H9 (cell line): ENCODE measurements at regions not wholly inside any gene's neighbourhood (a gene's known extent, or its start where the extent isn't known, plus 50 kb on each side); places are given as distances from the start of the nearest gene placed in this dataset.

Experiments used
- DNase-seq: peaks from one replicate; pipeline ENCODE4 v3.0.0-alpha.2; 2017
- H2AFZ ChIP-seq: one replicate; pipeline ENCODE4 v1.6.1; 2013; ENCODE audit warnings: mild to moderate bottlenecking, low read length, control low read depth, moderate library complexity
- H2AK5ac ChIP-seq: 2 replicates; pipeline ENCODE4 v1.6.1; 2013; ENCODE audit warnings: low read length, control low read depth, mixed read lengths; ENCODE audit not compliant: insufficient read length
- H2BK120ac ChIP-seq: one replicate; pipeline ENCODE4 v1.6.1; 2013; ENCODE audit warnings: low read depth, mild to moderate bottlenecking, low read length, control low read depth, inconsistent platforms; ENCODE audit not compliant: poor library complexity, severe bottlenecking
- H2BK12ac ChIP-seq: 2 replicates; pipeline ENCODE4 v1.6.1; 2013; ENCODE audit warnings: low read length, control low read depth, mixed read lengths, low read depth; ENCODE audit not compliant: insufficient read length
- H2BK15ac ChIP-seq: 2 replicates; pipeline ENCODE4 v1.6.1; 2013; ENCODE audit warnings: low read depth, low read length, control low read depth
- H2BK20ac ChIP-seq: one replicate; pipeline ENCODE4 v1.6.1; 2013; ENCODE audit warnings: low read depth, mild to moderate bottlenecking, low read length, control low read depth, inconsistent platforms; ENCODE audit not compliant: poor library complexity, severe bottlenecking
- H2BK5ac ChIP-seq: 2 replicates; pipeline ENCODE4 v1.6.1; 2013; ENCODE audit warnings: low read length, control low read depth, mixed read lengths; ENCODE audit not compliant: insufficient read length
- H3K14ac ChIP-seq: 2 replicates; pipeline ENCODE4 v1.6.1; 2013; ENCODE audit warnings: low read length, control low read depth; ENCODE audit not compliant: insufficient read depth
- H3K18ac ChIP-seq: 2 replicates; pipeline ENCODE4 v1.6.1; 2013; ENCODE audit warnings: low read depth, mild to moderate bottlenecking, mixed read lengths, low read length, control low read depth; ENCODE audit not compliant: insufficient read length
- H3K23ac ChIP-seq: 2 replicates; pipeline ENCODE4 v1.6.1; 2013; ENCODE audit warnings: low read length, control low read depth, mixed read lengths, low read depth; ENCODE audit not compliant: insufficient read length
- H3K23me2 ChIP-seq: 2 replicates; pipeline ENCODE4 v1.6.1; 2013; ENCODE audit warnings: low read depth, mild to moderate bottlenecking, mixed read lengths, low read length, control low read depth; ENCODE audit not compliant: insufficient read length, poor library complexity, severe bottlenecking
- H3K27ac ChIP-seq: 2 replicates; pipeline ENCODE4 v1.5.1; 2013; ENCODE audit warnings: low read length, control low read depth, mixed read lengths, low read depth; ENCODE audit not compliant: insufficient read length
- H3K27me3 ChIP-seq: 2 replicates; pipeline ENCODE4 v1.6.1; 2013; ENCODE audit warnings: low read length, control low read depth, inconsistent platforms; ENCODE audit not compliant: insufficient read depth
- H3K4ac ChIP-seq: 2 replicates; pipeline ENCODE4 v1.6.1; 2013; ENCODE audit warnings: low read depth, mild to moderate bottlenecking, control low read depth, inconsistent platforms, low read length, moderate library complexity
- H3K4me1 ChIP-seq: 2 replicates; pipeline ENCODE4 v1.6.1; 2013; ENCODE audit warnings: low read length, control low read depth, inconsistent platforms; ENCODE audit not compliant: insufficient read depth
- H3K4me2 ChIP-seq: 2 replicates; pipeline ENCODE4 v1.6.1; 2013; ENCODE audit warnings: low read length, control low read depth, mixed read lengths; ENCODE audit not compliant: insufficient read length, insufficient read depth
- H3K56ac ChIP-seq: 2 replicates; pipeline ENCODE4 v1.6.1; 2013; ENCODE audit warnings: low read depth, mild to moderate bottlenecking, mixed read lengths, low read length, control low read depth; ENCODE audit not compliant: insufficient read length
- H3K79me1 ChIP-seq: 2 replicates; pipeline ENCODE4 v1.6.1; 2013; ENCODE audit warnings: low read depth, mild to moderate bottlenecking, moderate library complexity, low read length, control low read depth, inconsistent platforms; ENCODE audit not compliant: insufficient read depth, poor library complexity, severe bottlenecking
- H3K79me2 ChIP-seq: 2 replicates; pipeline ENCODE4 v1.6.1; 2013; ENCODE audit warnings: low read length, control low read depth, inconsistent platforms; ENCODE audit not compliant: insufficient read depth
- H3K9ac ChIP-seq: 2 replicates; pipeline ENCODE4 v1.6.1; 2013; ENCODE audit warnings: low read length, control low read depth, mixed read lengths; ENCODE audit not compliant: insufficient read length; ENCODE audit errors: extremely low read depth
- H3K9me3 ChIP-seq: one replicate; pipeline ENCODE4 v1.6.1; 2013; ENCODE audit warnings: low read depth, low read length, inconsistent platforms; ENCODE audit not compliant: control insufficient read depth
- H3T11ph ChIP-seq: one replicate; pipeline ENCODE4 v1.6.1; 2013; ENCODE audit warnings: mild to moderate bottlenecking, low read length, control low read depth, inconsistent platforms
- H4K20me1 ChIP-seq: one replicate; pipeline ENCODE4 v1.6.1; 2013; ENCODE audit not compliant: control insufficient read depth, insufficient read length, insufficient read depth
- H4K5ac ChIP-seq: 2 replicates; pipeline ENCODE4 v1.6.1; 2013; ENCODE audit warnings: low read depth, mild to moderate bottlenecking, mixed read lengths, low read length, control low read depth; ENCODE audit not compliant: insufficient read length
- H4K8ac ChIP-seq: replicated peaks from 2 replicates; pipeline ENCODE4 v1.6.1; 2013; ENCODE audit warnings: low read length, control low read depth, mixed read lengths, low read depth; ENCODE audit not compliant: insufficient read length
- H4K91ac ChIP-seq: 2 replicates; pipeline ENCODE4 v1.6.1; 2013; ENCODE audit warnings: low read depth, mild to moderate bottlenecking, moderate library complexity, mixed read lengths, low read length, control low read depth; ENCODE audit not compliant: insufficient read length
- H3K27ac Mint-ChIP-seq, 3 experiments: 2 replicates in 2 of 3; 3 replicates in 1 of 3; pipeline ENCODE4 v1.8.0; 2020 to 2021; ENCODE audit warnings: mixed read lengths in 3 of 3, mild to moderate bottlenecking in 1 of 3, moderate library complexity in 1 of 3
- H3K27me3 Mint-ChIP-seq: 2 replicates; pipeline ENCODE4 v1.8.0; 2021; ENCODE audit warnings: low read depth, mild to moderate bottlenecking, moderate library complexity, mixed read lengths
- H3K36me3 Mint-ChIP-seq, 3 experiments: 2 replicates in 2 of 3; 3 replicates in 1 of 3; pipeline ENCODE4 v1.8.0; 2020 to 2021; ENCODE audit warnings: low read depth in 3 of 3, mixed read lengths in 3 of 3; ENCODE audit not compliant: insufficient read depth in 1 of 3
- H3K4me1 Mint-ChIP-seq, 2 experiments: 2 replicates each; pipeline ENCODE4 v1.8.0; 2020; ENCODE audit warnings: mixed read lengths in 2 of 2
- H3K4me3 Mint-ChIP-seq, 2 experiments: 2 replicates in 1 of 2; 3 replicates in 1 of 2; pipeline ENCODE4 v1.8.0; 2020 to 2021; ENCODE audit warnings: mild to moderate bottlenecking in 2 of 2, mixed read lengths in 2 of 2, moderate library complexity in 1 of 2
- H3K9me3 Mint-ChIP-seq, 2 experiments: 2 replicates in 1 of 2; 3 replicates in 1 of 2; pipeline ENCODE4 v1.8.0; 2020; ENCODE audit warnings: mild to moderate bottlenecking in 2 of 2, mixed read lengths in 2 of 2, moderate library complexity in 1 of 2
- WGBS: extraction: QIAGEN DNeasy Blood & Tissue Kit; methylation state at CpG from one replicate; pipeline ENCODE4 v1.1.7; 2013; ENCODE audit warnings: missing lambda C conversion rate, low lambda C conversion rate, mixed read lengths; ENCODE audit not compliant: insufficient read length; ENCODE audit errors: extremely low coverage; 5-methylcytosine and 5-hydroxymethylcytosine counted together
- TF ChIP-seq, protein P1 (sequence below): fragments of 200-600 bp; sonication (generic); conservative IDR thresholded peaks from 3 replicates; pipeline ENCODE4 v1.8.0; 2021; ENCODE audit warnings: antibody characterized with exemption, mild to moderate bottlenecking

DNA sequence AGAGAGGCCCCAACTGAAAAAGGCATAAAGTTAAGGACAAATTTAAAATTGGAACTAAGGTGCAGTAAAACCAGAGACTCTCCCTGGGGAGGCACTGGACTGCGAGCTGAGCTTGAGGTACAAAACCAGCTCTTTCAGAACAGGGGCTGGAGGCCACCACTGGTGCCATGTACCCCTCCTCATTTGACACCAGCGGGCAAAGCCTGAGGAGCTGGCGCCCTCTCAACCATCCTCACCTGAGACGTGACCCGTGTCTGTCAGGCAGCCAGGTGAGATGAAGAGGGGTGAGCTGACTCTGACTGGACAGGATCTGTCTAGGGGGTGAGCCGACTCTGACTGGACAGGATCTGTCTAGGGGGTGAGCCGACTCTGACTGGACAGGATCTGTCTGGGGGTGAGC is 68.5 kb downstream of the TMEM18 start:
- H2AK5ac ChIP-seq, result no peak overlapping the region
- H3K4ac ChIP-seq, result no peak overlapping the region
- H3K14ac ChIP-seq, result no peak overlapping the region
- no peak overlapping the region for H2BK20ac ChIP-seq
- no peak overlapping the region for H4K91ac ChIP-seq
- H3K9me3 ChIP-seq, result no peaks in the 10 kb centered on the region
- H3K79me1 ChIP-seq, result no peaks in the 10 kb centered on the region
- no peaks in the 10 kb centered on the region for H3K4me1 ChIP-seq
- H3K4me3 Mint-ChIP-seq, result no peak overlapping the region
- DNase-seq, result peak; percentile 12
- no peaks in the 10 kb centered on the region for H3K4me1 Mint-ChIP-seq
- H3K27me3 Mint-ChIP-seq, result peaks cover 7% of the 10 kb centered on the region; the same call in 1 of the 2 replicates
- H2BK5ac ChIP-seq, result no peak overlapping the region
- H3K27ac ChIP-seq, result no peak overlapping the region
- H3T11ph ChIP-seq, result no peak overlapping the region
- H3K23ac ChIP-seq, result no peak overlapping the region
- H3K27ac Mint-ChIP-seq, result no peak overlapping the region
- TF ChIP-seq, protein P1, sequence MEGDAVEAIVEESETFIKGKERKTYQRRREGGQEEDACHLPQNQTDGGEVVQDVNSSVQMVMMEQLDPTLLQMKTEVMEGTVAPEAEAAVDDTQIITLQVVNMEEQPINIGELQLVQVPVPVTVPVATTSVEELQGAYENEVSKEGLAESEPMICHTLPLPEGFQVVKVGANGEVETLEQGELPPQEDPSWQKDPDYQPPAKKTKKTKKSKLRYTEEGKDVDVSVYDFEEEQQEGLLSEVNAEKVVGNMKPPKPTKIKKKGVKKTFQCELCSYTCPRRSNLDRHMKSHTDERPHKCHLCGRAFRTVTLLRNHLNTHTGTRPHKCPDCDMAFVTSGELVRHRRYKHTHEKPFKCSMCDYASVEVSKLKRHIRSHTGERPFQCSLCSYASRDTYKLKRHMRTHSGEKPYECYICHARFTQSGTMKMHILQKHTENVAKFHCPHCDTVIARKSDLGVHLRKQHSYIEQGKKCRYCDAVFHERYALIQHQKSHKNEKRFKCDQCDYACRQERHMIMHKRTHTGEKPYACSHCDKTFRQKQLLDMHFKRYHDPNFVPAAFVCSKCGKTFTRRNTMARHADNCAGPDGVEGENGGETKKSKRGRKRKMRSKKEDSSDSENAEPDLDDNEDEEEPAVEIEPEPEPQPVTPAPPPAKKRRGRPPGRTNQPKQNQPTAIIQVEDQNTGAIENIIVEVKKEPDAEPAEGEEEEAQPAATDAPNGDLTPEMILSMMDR, result no peak
- H3K18ac ChIP-seq, result no peak overlapping the region
- no peak overlapping the region for H2BK120ac ChIP-seq
- no peak overlapping the region for H4K5ac ChIP-seq
- no peaks in the 10 kb centered on the region for H3K79me2 ChIP-seq
- H3K9me3 Mint-ChIP-seq, result no peaks in the 10 kb centered on the region; a peak in 1 of 5 replicates
- H2BK15ac ChIP-seq, result no peak overlapping the region
- no peak overlapping the region for H2AFZ ChIP-seq
- H2BK12ac ChIP-seq, result no peak overlapping the region
- no peak overlapping the region for H3K9ac ChIP-seq
- H3K36me3 Mint-ChIP-seq, result peaks cover 0 to 2% (median 0%) of the 10 kb centered on the region in 3 experiments; a peak in 2 of 7 replicates
- no peaks in the 10 kb centered on the region for H3K27me3 ChIP-seq
- H4K20me1 ChIP-seq, result no peaks in the 10 kb centered on the region
- no peak overlapping the region for H3K56ac ChIP-seq
- no peak overlapping the region for H4K8ac ChIP-seq
- no peak overlapping the region for H3K4me2 ChIP-seq
- no CpG with 5 or more reads among the region's 7 CpGs for WGBS
- no peaks in the 10 kb centered on the region for H3K23me2 ChIP-seq
